ENCODE measurements at regions not wholly inside any gene's neighbourhood (a gene's known extent, or its start where the extent isn't known, plus 50 kb on each side); places are given as distances from the start of the nearest gene placed in this dataset.
"Not testable (repeated sequence)": the region's sequence is repeated elsewhere in the genome, so short reads cannot be mapped to it uniquely, and the experiment has no call there.

DNA sequence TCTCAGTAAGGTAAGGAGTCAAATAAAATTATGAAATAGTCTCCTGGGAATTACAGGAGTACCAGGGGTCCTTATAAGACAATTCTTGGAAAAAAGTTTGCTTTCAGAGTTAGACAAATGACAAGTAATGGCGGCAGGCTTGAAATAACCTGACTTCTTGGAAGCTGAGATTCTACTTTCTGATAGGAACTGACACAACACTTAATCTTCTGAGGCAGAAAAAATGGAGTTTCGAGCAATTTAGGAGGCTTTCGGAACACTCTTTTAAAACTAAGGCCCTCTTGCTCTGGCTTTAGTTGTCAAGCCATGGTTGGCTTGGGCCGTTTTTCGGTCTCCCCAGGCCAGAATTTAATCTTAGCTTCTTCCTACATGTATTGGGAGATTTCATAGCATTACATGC lies 260.0 kb downstream of the GATA3 start:
- no peak for DNase-seq

DNA sequence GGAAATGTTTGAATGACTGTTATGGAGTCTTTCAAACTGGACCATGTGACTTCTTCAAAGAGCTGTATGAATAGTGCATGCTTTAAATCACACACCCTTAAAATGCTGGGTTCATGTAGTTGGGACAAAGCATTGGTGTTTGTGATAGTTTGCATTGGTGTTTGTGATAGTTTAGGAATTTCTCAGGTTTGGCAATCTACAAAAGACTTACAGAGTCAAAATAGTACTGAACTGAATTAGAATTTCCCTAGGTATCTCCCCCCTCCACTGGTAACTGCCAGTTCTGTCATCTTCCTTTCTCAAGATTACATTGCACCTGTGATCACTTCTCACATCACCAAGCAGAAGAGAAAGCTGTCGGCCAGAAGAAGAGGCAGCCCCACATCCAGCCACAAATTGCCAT lies 261.1 kb downstream of the GATA3 start:
- DNase-seq = no peak

DNA sequence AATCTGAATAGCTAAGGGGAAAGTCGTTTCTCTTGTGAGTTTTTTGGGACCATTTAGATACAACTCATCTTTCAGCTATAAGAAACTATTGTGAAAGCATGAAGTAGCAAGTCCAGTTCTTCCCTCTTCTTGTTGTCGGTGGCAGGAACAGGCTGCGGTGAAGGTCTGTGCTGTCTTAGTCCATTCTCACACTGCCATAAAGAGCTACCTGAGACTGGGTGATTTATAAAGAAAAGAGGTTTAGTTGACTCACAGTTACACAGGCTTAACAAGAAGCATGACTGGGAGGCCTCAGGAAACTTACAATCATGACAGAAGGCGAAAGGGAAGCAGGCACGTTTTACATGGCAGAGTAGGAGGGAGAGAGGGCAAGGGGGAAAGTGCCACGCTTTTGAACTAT lies 261.8 kb downstream of the GATA3 start:
- no peak for DNase-seq

DNA sequence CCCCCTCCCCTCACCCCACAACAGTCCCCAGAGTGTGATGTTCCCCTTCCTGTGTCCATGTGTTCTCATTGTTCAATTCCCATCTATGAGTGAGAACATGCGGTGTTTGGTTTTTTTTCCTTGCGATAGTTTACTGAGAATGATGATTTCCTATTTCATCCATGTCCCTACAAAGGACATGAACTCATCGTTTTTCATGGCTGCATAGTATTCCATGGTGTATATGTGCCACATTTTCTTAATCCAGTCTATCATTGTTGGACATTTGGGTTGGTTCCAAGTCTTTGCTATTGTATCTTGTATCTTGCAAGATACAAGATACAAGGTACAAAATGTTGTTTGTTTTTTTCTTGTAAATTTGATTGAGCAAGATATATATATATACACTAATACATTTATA lies 263.9 kb downstream of the GATA3 start:
- not testable (repeated sequence) for DNase-seq

DNA sequence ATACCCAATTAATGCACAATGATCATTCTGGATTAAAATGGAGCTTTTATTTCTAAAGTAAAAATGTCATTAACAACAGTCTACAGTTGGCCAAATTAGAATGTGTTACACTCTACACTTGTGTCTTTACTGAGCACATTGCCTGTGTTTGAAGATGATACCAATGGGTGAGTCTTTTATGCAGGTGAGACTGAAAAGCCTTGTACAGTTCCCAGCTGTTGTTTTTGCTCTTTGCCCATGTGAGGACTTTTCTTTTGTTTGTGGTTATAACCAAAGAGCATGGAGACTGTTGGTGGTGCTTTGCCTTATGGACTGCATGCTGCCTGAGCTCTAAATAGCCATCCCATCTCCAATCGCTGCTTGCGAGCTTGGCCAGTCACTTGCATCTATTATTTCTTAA lies 264.5 kb downstream of the GATA3 start:
- no peak for DNase-seq

DNA sequence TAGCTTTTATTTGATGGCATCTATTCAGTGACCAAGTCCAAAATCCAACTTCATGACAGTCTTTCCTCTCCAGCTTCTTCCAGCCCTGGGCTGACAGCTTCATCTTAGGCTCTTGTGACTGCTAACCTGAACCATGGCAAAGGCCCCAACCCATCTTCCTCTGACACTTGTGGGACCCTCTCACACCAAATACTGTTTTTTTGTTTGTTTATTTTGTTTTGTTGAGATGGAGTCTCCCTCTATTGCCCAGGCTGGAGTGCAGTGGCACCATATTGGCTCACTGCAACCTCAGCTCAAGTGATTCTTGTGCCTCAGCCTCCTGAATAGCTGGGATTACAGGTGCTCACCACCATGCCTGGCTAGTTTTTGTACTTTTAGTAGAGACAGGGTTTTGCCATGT lies 265.2 kb downstream of the GATA3 start:
- DNase-seq = no peak

DNA sequence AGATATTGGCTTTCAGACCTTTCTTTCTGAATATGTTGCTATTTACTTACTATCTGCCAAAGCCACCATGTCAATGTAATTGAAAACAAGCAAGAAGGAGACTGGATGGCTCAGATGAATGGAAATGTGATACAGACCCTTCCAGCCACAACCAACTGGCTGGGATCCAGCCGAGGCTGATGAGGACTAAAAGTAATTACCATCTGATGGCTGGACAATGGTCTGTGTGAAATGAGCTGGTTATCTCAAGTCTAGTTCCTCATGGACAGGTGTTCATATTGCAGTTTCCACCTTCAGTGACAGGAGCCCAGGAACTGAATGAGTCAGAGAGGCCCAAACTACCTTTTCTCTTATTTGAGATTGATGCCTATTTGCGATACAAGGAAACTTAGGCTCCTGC lies 267.5 kb downstream of the GATA3 start:
- DNase-seq = no peak

DNA sequence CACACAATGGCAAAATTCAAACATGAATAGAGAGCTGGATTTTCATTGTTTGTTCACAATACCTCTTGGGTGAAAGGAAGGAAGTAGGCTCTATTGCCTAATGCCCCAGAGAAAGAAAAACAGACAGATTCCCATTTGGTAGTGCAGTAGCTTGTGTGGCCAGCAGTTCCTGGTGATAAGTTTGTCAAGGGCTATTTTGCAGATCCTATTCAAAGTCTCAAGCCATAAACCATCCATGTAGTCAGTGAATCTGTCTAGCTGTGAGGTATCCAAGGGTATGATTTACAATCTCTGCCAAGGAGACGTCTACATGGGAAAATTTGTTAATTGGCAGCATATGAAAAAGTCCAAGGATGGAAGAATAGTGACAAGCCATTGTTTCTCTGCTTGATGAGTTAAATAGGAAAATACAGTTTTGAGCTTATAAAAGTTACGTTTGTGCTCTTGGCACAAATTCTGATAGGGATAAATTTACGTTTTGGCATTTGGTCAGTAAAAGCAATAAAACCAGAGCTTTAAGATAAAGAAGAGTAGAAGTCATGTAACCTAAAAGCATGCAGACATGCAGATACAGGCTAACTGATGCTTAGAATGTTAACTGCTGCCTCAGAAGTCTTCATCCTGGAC lies 269.1 kb downstream of the GATA3 start:
- DNase-seq = no peak

DNA sequence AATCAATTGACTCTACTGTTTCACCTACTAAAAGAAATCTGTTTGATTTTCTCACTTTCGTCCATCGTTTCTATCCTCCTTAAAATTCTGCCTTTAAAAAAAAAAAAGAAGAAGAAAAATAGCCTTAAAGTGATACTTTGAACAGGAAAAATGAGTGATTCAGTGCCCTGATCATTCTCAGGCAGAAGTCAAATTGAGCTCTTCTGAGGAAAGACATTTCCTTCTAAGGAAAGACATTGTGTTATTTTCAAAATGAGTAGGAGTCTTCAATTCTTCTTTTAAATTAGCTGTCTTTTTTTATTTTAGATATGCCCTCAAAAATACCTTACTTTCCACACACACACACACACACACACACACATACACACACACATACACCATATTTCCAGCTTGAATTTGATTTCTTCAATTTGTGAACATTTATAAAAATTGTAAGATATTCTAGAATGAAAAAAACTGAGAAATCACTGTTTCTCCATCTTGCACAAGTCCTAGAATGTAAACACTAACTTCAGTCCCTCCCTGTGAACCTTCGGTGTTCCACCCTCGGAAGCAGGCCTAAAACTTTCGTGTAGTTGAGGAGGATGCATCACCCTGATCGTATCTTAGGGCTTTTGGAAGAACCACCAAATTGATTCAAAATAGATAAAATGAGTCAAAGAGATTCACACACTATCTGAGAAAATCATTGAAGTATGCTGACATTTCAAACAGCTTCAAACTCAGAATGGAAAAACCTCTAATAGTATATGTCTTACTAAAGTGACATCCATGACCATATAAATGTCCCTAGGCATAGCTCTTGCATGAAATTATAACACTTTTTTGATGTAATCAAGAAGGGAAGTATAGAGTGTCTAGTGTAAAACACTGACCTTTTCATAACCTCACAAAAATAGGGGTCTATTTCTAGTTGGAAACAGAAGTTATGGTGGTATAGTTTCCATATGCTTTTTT lies 270.8 kb downstream of the GATA3 start:
- no peak for DNase-seq

DNA sequence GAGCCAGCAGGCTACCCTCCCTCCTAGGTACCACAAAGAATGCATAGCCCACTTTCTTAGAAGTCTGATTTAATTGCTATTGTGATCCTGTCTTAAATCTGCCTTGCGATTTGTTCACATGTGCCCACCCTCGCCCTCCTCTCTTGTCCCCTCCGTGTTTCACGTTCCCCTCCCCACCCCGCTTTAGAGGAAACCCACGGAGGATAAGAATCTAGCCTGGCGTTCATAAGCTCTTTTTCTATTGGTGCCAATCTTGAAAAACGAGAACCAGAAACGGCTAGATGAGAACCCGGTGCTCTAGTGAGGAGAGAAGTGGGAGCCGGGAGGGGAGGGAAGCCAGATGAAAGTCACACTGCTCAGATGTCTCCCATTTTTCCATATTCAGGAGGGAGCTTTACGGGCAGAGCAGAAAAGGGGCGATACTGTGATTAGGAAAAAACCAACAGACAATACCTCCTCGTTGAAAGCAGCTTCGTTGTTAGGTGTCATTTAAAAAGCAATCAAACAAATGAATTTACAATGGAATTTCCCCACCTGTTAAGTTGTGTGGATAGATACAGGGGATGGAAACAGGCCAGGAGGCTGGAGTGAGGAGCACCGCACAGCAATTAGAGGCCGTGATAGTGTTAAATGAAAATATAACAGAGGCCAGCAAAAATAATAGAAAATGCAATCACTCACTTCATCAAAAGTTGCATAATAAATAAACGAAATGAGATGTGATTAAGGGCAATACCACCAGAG lies 272.1 kb downstream of the GATA3 start:
- DNase-seq = no peak

DNA sequence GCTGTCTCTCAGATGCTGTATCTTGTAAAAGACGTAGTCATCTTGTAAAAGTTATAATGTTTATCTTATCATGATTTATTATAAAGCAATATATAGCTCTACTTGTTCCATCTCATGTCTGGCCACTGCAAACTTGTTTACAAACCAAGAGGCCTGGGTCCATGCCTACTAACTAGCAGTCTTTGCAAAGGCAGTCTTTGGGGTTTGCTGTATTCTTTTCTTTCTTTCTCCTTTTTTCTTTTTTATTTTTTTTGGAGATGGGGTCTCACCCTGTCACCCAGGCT lies 272.6 kb downstream of the GATA3 start:
- no peak for DNase-seq

DNA sequence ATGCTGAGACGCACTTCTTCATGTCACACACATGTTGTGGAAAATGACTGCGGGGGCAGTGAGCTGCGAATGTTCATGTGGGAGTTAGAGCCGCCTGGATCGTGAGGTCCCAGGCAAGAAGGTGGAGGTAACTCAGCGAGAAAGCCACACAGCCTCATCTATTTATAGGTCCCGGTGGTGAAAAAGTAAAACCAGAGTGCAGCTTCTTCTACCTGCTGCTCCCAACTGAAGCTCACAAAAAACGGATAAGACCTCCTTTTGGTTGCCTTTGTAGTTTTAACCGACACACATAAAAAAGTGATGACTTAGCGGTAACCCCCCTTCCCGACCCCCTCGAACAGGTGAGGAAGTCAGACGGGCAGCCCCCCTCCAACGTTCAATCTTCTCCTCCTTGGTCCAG lies 276.9 kb downstream of the GATA3 start:
- peak; percentile 20 for DNase-seq

DNA sequence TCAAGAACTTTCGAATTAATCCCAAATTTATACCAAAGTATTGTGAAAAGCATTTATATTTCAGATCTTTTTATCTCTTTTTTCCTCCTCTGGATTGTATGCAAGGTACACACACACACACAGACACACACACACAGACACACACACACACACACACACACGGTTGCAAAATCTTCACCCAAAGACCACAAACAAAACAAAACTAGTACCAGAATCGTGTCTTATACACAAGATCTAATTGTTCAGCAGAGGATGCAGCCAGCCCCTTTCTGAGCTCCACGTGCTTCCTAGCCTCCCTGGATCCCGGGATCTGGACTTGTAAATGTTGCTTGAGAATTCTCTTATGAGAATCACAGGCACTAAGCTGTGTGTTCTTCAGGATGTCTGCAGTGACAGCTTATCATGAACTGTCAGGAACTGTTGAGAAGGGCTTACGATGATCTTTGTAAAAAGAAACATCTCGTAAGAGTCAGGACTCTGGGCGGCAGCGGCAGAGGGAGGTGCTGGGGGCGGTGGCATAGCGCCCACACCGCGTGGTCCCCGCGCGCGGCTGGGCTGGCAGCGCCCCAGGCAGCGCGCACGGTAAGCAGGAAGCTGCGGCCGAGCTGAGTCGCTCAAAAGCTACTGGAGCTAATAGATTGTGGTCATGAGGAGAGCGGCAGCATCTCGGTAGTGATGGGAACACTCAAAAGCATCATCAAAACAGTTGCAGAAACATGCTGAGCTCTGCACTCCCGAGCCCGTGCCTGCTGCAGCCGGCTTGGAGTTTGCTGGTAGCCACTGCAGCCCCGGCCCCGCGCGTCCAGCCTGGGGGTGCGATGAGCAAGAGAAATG lies 277.6 kb downstream of the GATA3 start:
- peak; percentile 80 for DNase-seq

DNA sequence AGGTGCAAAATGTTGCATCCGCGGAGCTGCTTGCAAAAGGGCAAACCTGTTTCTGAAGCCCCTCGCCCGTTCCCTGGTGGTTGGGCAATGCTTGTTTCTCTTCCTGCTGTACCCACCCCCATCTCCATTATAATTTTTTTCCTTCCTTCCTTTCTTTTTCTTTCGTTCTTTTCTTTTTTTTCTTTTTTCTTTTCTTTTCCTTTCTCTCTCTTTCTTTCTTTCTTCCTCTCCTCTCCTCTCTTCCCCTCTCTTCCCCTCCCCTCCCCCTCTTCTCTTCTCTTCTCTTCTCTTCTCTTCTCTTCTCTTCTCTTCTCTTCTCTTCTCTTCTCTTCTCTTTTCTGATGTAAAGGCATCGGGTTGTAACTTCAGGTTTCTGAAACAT lies 278.2 kb downstream of the GATA3 start:
- no peak for DNase-seq

DNA sequence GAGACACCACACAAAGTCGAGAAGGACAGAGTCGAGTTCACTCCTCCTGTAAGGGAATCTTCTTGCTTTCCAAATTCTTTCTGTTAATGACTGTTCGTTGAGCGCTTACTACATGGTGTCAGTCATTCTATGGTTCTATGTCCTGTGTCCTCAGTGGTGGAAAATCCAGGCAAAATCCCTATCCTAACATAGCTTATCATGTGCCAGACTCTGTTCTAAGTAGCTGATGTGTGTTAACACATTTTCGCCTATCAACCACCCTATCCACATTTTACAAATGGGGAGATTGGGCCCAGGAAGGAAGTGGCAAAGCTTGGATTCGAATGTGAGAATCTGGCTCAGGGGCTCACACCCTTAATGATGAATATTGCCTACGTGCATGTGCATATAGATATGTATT lies 280.1 kb downstream of the GATA3 start:
- DNase-seq = no peak

DNA sequence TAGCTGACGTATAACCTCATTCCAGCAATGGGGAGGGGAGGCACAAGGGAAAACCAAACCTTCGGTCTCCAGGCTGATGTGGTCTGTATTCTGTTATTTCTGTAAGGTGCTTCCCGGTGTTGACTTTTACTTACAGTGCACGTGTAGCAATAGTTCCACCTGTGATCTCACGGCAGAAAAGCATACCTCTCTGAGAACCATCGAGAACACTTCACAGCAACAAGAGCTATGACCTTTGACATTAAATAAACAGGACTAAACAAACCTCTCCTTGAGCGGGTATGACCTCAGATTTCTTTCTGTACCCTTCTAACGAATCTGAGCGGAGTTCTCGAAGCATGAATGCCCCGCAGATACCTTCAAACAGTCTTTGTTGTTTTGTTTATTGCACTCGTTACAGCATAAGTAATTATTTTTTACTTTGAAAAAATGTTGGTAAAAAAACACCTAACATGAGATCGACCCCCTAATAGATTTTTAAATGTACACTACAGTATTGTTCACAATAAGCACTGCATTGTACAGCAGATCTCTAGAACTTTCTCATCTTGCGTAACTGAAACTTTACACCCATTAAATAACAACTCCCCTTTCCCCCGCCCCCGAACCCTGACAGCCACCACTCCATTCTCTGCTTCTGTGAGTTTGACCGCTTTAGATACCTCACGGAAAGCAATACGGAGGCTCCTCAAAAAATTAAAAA lies 282.3 kb downstream of the GATA3 start:
- DNase-seq = no peak

DNA sequence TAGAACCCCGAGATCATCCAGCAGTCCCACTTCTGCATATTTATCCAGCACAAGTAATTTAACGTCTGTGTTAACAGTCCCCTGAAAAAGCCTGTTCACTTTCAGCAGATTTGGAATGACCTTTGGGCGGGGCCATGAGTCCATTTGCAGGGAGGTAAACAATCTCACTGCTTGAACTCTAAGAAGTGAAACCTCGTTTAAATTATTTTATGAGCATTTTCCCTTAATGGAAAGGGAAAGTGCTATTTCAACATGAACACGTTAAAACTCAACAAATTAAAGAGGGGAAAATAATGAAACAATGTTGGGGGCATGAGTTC lies 282.8 kb downstream of the GATA3 start:
- DNase-seq = no peak

DNA sequence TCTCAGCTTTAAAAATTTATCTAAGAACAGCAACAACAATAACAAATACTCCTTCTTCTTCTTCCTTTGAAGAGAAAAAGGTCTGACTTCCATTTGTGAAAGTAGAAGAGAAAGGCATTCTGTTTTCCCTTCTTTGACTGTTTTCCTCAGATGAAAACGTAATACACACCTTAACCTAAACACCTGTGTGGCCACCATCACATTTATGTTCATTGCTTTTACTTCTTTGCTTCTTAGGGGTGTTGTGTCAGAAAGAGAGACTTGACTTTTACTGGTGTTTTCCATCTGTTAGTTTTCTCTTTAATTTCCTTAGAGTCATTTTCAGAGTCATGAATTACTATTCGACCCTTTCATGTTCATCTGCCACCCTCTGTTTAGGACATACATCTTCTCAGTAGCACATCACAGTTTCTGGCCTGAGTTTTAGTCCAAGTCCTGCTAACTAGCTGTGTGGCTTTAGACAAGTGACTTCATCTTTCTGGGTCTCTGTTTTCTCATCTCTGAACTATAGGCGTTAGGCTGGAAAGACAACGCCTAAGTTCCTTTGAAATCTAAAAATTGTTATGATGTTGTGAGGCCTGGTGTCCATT lies 283.8 kb downstream of the GATA3 start:
- DNase-seq = no peak

DNA sequence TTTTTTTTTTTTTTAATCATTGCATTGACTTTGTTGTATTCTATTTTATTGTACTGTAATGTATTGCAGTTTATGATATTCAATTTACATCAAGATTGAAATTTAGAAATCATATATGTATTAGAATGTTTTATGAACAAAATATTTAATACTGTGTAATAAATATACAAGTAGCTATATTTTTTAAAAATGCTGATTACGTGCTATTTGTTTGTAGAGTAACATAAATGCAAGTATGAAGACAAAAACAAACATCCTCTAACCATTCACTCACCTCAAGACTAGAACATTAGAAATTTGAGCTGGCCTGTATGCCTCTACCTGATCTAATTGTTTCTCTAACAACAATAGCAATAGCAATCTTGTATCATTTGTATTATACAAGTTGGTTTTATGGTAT lies 290.3 kb downstream of the GATA3 start:
- DNase-seq = no peak

DNA sequence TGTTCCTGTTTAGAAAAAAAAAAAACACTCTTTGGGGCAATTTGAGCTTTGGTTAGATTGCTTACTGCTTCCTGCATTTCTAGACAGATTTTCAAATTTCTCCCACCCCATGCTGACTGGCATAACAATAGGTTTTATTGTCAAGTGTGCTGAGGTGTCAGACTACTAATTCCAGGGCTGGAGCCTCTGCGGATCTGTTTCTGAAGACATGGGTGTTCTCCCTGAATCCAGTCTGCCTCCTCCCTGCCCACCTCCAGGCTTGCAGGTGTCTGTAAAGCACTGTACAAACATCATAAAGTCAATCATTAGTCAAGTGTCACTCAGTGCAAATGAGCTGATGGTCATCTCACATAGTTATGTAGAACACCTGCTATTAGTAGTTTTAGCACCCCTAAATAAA lies 292.4 kb downstream of the GATA3 start:
- DNase-seq = no peak

DNA sequence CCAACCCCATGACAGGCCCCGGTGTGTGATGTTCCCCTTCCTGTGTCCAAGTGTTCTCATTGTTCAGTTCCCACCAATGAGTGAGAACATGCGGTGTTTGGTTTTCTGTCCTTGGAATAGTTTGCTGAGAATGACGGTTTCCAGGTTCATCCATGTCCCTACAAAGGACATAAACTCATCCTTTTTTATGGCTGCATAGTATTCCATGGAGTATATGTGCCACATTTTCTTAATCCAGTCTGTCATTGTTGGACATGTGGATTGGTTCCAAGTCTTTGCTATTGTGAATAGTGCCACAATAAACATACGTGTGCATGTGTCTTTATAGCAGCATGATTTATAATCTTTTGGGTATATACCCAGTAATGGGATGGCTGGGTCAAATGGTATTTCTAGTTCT lies 293.1 kb downstream of the GATA3 start:
- DNase-seq = not testable (repeated sequence)

DNA sequence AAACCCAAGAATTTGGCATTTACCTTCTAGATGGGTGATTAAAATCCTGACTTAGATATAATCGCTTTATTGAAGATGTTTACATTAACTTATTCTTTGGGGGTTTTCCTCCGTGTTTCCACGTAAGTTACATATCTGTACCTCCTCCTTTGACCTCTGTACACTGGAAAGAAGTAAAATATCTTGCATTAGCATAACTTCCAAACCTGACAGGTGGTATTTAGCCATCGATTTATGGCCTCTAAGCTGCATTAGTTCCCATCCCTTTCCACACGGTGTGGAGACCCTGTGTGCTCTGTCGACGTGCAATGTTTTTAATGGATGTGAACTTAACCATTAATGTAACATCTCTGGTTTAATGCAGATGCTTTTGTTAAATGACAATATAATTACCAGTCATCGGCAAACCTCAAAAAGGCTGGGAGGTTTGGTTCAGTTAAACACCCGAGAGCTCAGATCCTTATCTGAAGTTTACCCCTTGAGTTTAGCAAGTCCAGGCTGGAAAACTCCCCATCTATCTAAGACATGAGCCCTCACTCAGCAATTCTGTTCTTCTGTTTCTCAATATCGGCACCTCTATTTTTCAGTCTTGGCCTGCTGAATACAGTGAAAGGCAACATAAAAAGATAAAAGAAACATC lies 295.2 kb downstream of the GATA3 start:
- DNase-seq = no peak

Data from T-helper 9 cell (primary cell).